ENCODE measurements at regions not wholly inside any gene's neighbourhood (a gene's known extent, or its start where the extent isn't known, plus 50 kb on each side); places are given as distances from the start of the nearest gene placed in this dataset.

DNA sequence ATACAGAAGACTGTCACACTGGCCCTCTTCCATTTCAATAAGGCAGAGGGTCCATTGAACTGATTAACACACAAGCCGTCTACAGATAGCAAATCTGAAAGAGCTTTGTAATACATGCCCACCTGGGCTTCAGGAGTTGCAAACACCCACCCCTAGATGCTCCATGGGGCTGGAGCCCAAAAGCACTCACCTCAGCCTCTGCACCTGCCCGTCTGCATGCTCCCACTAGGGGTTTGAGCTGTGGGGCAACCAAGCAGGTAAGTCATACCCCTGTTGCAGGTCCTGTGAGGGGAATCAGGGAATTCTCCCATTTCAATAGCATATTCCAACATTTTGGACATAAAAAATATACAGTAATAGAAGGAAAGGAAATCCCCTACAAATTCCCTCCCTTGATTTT lies 243.0 kb upstream of the KCNIP4 start:
- no peak for TF ChIP-seq CTCF (conservative IDR thresholded peaks at IDR 0.05; ENCODE audit: low read length)
- no peak for TF ChIP-seq EZH2phosphoT487 (IDR thresholded peaks at IDR 0.05; ENCODE audit: borderline replicate concordance, low read depth, low read length)
